ENCODE measurements at regions not wholly inside any gene's neighbourhood (a gene's known extent, or its start where the extent isn't known, plus 50 kb on each side); places are given as distances from the start of the nearest gene placed in this dataset.
"Not testable (repeated sequence)": the region's sequence is repeated elsewhere in the genome, so short reads cannot be mapped to it uniquely, and the experiment has no call there.

DNA sequence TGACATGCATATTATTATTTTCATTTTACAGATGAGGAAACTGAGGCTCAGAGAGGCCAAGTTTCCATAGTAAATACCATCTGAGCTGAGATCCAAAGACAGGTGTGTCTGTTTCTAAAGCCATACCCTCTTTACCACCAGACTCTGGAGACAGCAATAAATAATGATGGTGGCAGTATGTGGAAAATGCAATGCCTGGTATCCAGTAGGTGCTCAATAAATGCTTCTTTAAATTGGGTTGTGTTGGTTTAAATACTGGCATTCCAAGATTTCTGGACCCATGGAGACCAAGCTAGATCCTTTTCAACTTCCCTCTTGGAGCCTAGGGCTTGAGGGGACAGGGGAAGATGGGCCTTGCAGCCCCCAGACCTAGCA lies 221.3 kb upstream of the MSX2 start:
- DNase-seq: no peak
- H3K4me3 ChIP-seq (ENCODE audit: low read depth, low read length): no peak overlapping the region
- H3K27ac ChIP-seq: no peak overlapping the region
- H3K36me3 ChIP-seq: no peaks in the 10 kb centered on the region
- H3K27me3 ChIP-seq (ENCODE audit: insufficient read depth, low read depth, severe bottlenecking): peaks cover 69% of the 10 kb centered on the region
- peaks cover 6% of the 10 kb centered on the region for H3K9me3 ChIP-seq (ENCODE audit: severe bottlenecking)
- TF ChIP-seq, protein P1, sequence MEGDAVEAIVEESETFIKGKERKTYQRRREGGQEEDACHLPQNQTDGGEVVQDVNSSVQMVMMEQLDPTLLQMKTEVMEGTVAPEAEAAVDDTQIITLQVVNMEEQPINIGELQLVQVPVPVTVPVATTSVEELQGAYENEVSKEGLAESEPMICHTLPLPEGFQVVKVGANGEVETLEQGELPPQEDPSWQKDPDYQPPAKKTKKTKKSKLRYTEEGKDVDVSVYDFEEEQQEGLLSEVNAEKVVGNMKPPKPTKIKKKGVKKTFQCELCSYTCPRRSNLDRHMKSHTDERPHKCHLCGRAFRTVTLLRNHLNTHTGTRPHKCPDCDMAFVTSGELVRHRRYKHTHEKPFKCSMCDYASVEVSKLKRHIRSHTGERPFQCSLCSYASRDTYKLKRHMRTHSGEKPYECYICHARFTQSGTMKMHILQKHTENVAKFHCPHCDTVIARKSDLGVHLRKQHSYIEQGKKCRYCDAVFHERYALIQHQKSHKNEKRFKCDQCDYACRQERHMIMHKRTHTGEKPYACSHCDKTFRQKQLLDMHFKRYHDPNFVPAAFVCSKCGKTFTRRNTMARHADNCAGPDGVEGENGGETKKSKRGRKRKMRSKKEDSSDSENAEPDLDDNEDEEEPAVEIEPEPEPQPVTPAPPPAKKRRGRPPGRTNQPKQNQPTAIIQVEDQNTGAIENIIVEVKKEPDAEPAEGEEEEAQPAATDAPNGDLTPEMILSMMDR (IDR thresholded peaks at IDR 0.05; ENCODE audit: low read depth, low read length): no peak

DNA sequence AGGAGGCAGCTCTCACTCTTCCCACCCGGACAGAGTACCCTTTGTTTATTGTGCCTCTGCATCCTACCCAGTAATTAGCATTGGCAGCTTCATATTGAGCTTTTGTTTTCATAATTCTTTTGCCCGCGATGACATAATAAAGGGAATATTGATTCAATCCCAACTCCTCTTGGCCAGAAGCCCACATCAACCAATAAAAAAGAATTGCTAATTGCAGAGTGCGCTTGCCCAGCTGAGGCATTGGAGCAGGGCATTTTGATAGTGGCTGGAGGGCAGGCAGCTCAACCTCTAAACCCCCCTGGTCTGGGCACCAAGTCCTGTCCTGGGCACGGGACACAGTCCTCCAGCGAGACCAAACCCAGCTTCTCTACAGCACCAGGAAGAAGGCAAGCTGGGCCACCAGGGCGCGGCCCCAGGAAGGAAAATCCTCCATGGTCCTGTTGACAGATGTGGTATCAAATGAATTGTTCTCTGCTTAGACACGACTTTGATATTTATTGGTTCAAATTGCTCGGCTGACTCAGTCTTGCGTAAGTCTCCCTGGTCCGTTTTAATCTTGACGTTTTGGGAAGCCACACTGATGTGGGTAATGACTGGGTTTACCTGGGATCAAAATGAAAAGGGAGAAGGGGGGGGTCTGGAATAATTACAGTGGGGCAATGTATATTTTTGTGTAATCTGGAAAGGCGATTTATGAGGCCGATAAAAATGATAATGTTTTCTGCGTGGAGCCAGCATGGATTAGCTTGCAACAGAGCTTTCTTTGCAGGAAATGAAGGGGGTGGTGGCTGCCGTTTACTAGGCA lies 220.7 kb upstream of the MSX2 start:
- TF ChIP-seq, protein P1 (IDR thresholded peaks at IDR 0.05; ENCODE audit: low read depth, low read length): no peak
- peaks cover 70% of the 10 kb centered on the region for H3K27me3 ChIP-seq (ENCODE audit: insufficient read depth, low read depth, severe bottlenecking)
- no peaks in the 10 kb centered on the region for H3K36me3 ChIP-seq
- H3K4me3 ChIP-seq (ENCODE audit: low read depth, low read length): no peak overlapping the region
- peaks cover under 1% of the 10 kb centered on the region for H3K9me3 ChIP-seq (ENCODE audit: severe bottlenecking)
- DNase-seq: no peak
- no peak overlapping the region for H3K27ac ChIP-seq

GRCh38 chr5:174504266-174504726 lies 220.1 kb upstream of the MSX2 start:
- DNase-seq: no peak
- Histone ChIP-seq H3K4me3 (ENCODE audit: low read depth, low read length) (no peak overlapping the region), H3K27ac (no peak overlapping the region), H3K27me3 (ENCODE audit: insufficient read depth, low read depth, severe bottlenecking) (peaks cover 74% of the 10 kb centered on the region), H3K36me3 (no peaks in the 10 kb centered on the region), H3K9me3 (ENCODE audit: severe bottlenecking) (no peaks in the 10 kb centered on the region)
- TF ChIP-seq, protein P1 (IDR thresholded peaks at IDR 0.05; ENCODE audit: low read depth, low read length): no peak

GRCh38 chr5:174505621-174506020 lies 218.8 kb upstream of the MSX2 start:
- TF ChIP-seq, protein P1 (IDR thresholded peaks at IDR 0.05; ENCODE audit: low read depth, low read length): no peak
- no peak overlapping the region for H3K4me3 ChIP-seq (ENCODE audit: low read depth, low read length)
- H3K27me3 ChIP-seq (ENCODE audit: insufficient read depth, low read depth, severe bottlenecking): peaks cover 73% of the 10 kb centered on the region
- no peak for DNase-seq
- H3K27ac ChIP-seq: no peak overlapping the region
- no peaks in the 10 kb centered on the region for H3K36me3 ChIP-seq
- no peaks in the 10 kb centered on the region for H3K9me3 ChIP-seq (ENCODE audit: severe bottlenecking)

- not testable (repeated sequence) for H3K4me3 ChIP-seq (ENCODE audit: low read depth, low read length); H3K9me3 ChIP-seq (ENCODE audit: severe bottlenecking); H3K36me3 ChIP-seq; H3K27ac ChIP-seq; DNase-seq
- peaks cover 74% of the 10 kb centered on the region for H3K27me3 ChIP-seq (ENCODE audit: insufficient read depth, low read depth, severe bottlenecking)
Observed at GRCh38 chr5:174510782-174511453, 213.5 kb upstream of the MSX2 start.

GRCh38 chr5:174511714-174512253 lies 212.6 kb upstream of the MSX2 start:
- no peak overlapping the region for H3K4me3 ChIP-seq (ENCODE audit: low read depth, low read length)
- no peak overlapping the region for H3K27ac ChIP-seq
- H3K9me3 ChIP-seq (ENCODE audit: severe bottlenecking): no peaks in the 10 kb centered on the region
- DNase-seq: no peak
- H3K36me3 ChIP-seq: no peaks in the 10 kb centered on the region
- TF ChIP-seq, protein P1 (IDR thresholded peaks at IDR 0.05; ENCODE audit: low read depth, low read length): no peak
- peaks cover 74% of the 10 kb centered on the region for H3K27me3 ChIP-seq (ENCODE audit: insufficient read depth, low read depth, severe bottlenecking)
